ENCODE measurements at regions not wholly inside any gene's neighbourhood (a gene's known extent, or its start where the extent isn't known, plus 50 kb on each side); places are given as distances from the start of the nearest gene placed in this dataset.
"Not testable (repeated sequence)": the region's sequence is repeated elsewhere in the genome, so short reads cannot be mapped to it uniquely, and the experiment has no call there.

- TF ChIP-seq ZFX (IDR thresholded peaks at IDR 0.05), result no peak
- no peak overlapping the region for H3K27ac ChIP-seq
These were observed 237.1 kb upstream of the NMUR2 start for GRCh38 chr5:152641970-152642805.

- H3K27ac ChIP-seq, result no peak overlapping the region
- TF ChIP-seq CTCF (conservative IDR thresholded peaks at IDR 0.05), result no peak
- TF ChIP-seq ZFX (IDR thresholded peaks at IDR 0.05), result no peak
These were observed 237.8 kb upstream of the NMUR2 start for GRCh38 chr5:152642880-152643279.

GRCh38 chr5:152644029-152644728, 239.1 kb upstream of the NMUR2 start:
- no peak overlapping the region for H3K27ac ChIP-seq
- TF ChIP-seq CTCF (conservative IDR thresholded peaks at IDR 0.05) (no peak), ZFX (IDR thresholded peaks at IDR 0.05) (no peak)

- no peak overlapping the region for H3K27ac ChIP-seq
- TF ChIP-seq ZFX (IDR thresholded peaks at IDR 0.05) (no peak), CTCF (conservative IDR thresholded peaks at IDR 0.05) (no peak)
These were observed 244.5 kb upstream of the NMUR2 start for GRCh38 chr5:152649609-152650008.

GRCh38 chr5:152650413-152650812, 245.3 kb upstream of the NMUR2 start:
- no peak overlapping the region for H3K27ac ChIP-seq

GRCh38 chr5:152659470-152659869, 254.4 kb upstream of the NMUR2 start:
- H3K27ac ChIP-seq, result not testable (repeated sequence)

More at GRCh38 chr5:152650413-152650812, 245.3 kb upstream of the NMUR2 start:
- no peak for TF ChIP-seq ZFX (IDR thresholded peaks at IDR 0.05)
- TF ChIP-seq CTCF (conservative IDR thresholded peaks at IDR 0.05), result no peak

- H3K27ac ChIP-seq, result no peak overlapping the region
- TF ChIP-seq CTCF (conservative IDR thresholded peaks at IDR 0.05) (no peak), ZFX (IDR thresholded peaks at IDR 0.05) (no peak)
These were observed 268.5 kb upstream of the NMUR2 start for GRCh38 chr5:152673601-152674000.

GRCh38 chr5:152674403-152674802, 269.3 kb upstream of the NMUR2 start:
- TF ChIP-seq CTCF (conservative IDR thresholded peaks at IDR 0.05) (no peak), ZFX (IDR thresholded peaks at IDR 0.05) (no peak)
- no peak overlapping the region for H3K27ac ChIP-seq

All from C4-2B (cell line).